ENCODE measurements at regions not wholly inside any gene's neighbourhood (a gene's known extent, or its start where the extent isn't known, plus 50 kb on each side); places are given as distances from the start of the nearest gene placed in this dataset.

GRCh38 chr14:51189600-51190376 lies 50.3 kb upstream of the TMX1 start:
- H3K36me3 ChIP-seq (ENCODE audit: control insufficient read depth, insufficient read depth, low read length): no peaks in the 10 kb centered on the region
- no peak overlapping the region for H3K4me3 ChIP-seq (ENCODE audit: low read depth, low read length)
- TF ChIP-seq CTCF (IDR thresholded peaks at IDR 0.05; ENCODE audit: insufficient read depth, low read depth, low read length): no peak
- peaks cover 6% of the 10 kb centered on the region for H3K27me3 ChIP-seq (ENCODE audit: control insufficient read depth, insufficient read depth, low read length)
- POLR2A ChIA-PET: no interaction called here
- no peak for DNase-seq (ENCODE audit: low read depth)
- CTCF ChIA-PET: no interaction called here

Measured in BJ (cell line).